Heart left ventricle (tissue), 16 donors: ENCODE measurements at regions not wholly inside any gene's neighbourhood (a gene's known extent, or its start where the extent isn't known, plus 50 kb on each side); places are given as distances from the start of the nearest gene placed in this dataset.

Experiments used
- ATAC-seq, 4 donors: fragments of 200-7000 bp; cut with Tn5 transposase; one replicate each; pipeline ENCODE4 v1.9.1; 2020 to 2022; ENCODE audit warnings: moderate library complexity in 4 of 4, mild to moderate bottlenecking in 3 of 4, moderate number of reproducible peaks in 1 of 4
- DNase-seq, 5 donors: peaks; one replicate each; pipeline ENCODE4 v3.0.0-alpha.2; 2020
- H3K27ac ChIP-seq, 12 donors: fragments of 200-600 bp; sonication (generic) in 4 of 12; one replicate each; pipeline versions ENCODE4 v1.5.0 to v1.8.0; 2016 to 2022; ENCODE audit warnings: mild to moderate bottlenecking in 2 of 12
- H3K27me3 ChIP-seq, 9 donors: fragments of 200-600 bp; sonication (generic) in 2 of 9; one replicate each; pipeline versions ENCODE4 v1.5.1 to v1.8.0; 2016 to 2022; ENCODE audit warnings: mild to moderate bottlenecking in 3 of 9
- H3K36me3 ChIP-seq, 9 donors: fragments of 200-600 bp; sonication (generic) in 2 of 9; one replicate each; pipeline versions ENCODE4 v1.5.0 to v1.8.0; 2018 to 2022; ENCODE audit warnings: mild to moderate bottlenecking in 2 of 9
- H3K4me1 ChIP-seq, 12 donors: fragments of 200-600 bp; sonication (generic) in 4 of 12; one replicate each; pipeline versions ENCODE4 v1.5.0 to v1.8.0; 2016 to 2022; ENCODE audit warnings: mild to moderate bottlenecking in 3 of 12
- H3K4me3 ChIP-seq, 12 donors: fragments of 200-600 bp; sonication (generic) in 4 of 12; one replicate each; pipeline versions ENCODE4 v1.5.0 to v1.8.0; 2017 to 2022; ENCODE audit warnings: mild to moderate bottlenecking in 9 of 12, moderate library complexity in 4 of 12
- H3K9me3 ChIP-seq, 12 donors: fragments of 200-600 bp; sonication (generic) in 4 of 12; one replicate each; pipeline versions ENCODE4 v1.5.0 to v1.8.0; 2016 to 2022; ENCODE audit warnings: mild to moderate bottlenecking in 1 of 12
- POLR2A ChIP-seq, 2 donors: fragments of 450-650 bp; IDR thresholded peaks; one replicate each; pipeline ENCODE4 v1.6.1; 2017; ENCODE audit warnings: antibody characterized with exemption in 2 of 2, mild to moderate bottlenecking in 2 of 2, moderate library complexity in 2 of 2
- WGBS, 4 donors: extraction: QIAGEN DNeasy Blood & Tissue Kit in 2 of 4; methylation state at CpG; one replicate each; pipeline versions ENCODE4 v1.1.5 to v1.1.7; 2013 to 2018; 5-methylcytosine and 5-hydroxymethylcytosine counted together
- intact Hi-C, 10 donors: fragments of 100-400 bp; cut with DNase I; formaldehyde crosslinking; loops; one replicate each; pipeline versions ENCODE4 v1.11.1 to v1.14.2; 2022
- TF ChIP-seq, protein P1 (sequence below), 12 donors: fragments of 200-600 bp; sonication (generic) in 4 of 12; IDR thresholded peaks; one replicate each; pipeline versions ENCODE4 v1.5.0 to v1.8.0; 2018 to 2022; ENCODE audit warnings: antibody characterized with exemption in 12 of 12, mild to moderate bottlenecking in 5 of 12
- donor health status: ischemic (EF 13 %, LVEDD 7.1; RV severe dilation, severe dysfunction).
- donor health status: healthy with polysubstance abuse.
- donor health status: DM: no; HTN: yes; CAD: no.
- donor health status: DM: no; HTN: no; CAD: no.
- donor health status: ischemic (EF 25% LVEDD 6.9; RV normal size, moderate dysfunction).
- donor health status: ischemic (EF 25% LVEDD 5.7; RV mildly dilated, moderate dysfunction).
- donor health status: healthy.
- donor health status: DM: yes; HTN: yes; CAD: no.
- donor health status: ischemic (EF 35%, LVEDD 5.7; RV mildly dilated, moderate dysfunction).
- donor health status: nonischemic (EF 11% LVEDD 7.7; RV severe dilation, severe dysfunction).
- donor health status: DM: yes; HTN: yes; CAD: no.
- donor health status: PGD.
- donor health status: ischemic (EF 29% LVEDD 5.4; RV normal size, mild dysfunction).
- donor health status: nonischemic (EF 23%, LVEDD 6.1; RV moderate dilation, normal function).

GRCh38 chr1:56225964-56226815 lies 353.2 kb downstream of the PLPP3 start:
- DNase-seq: no peak
- H3K4me1 ChIP-seq: peaks cover 0 to 18% (median 0%) of the 10 kb centered on the region in 12 donors
- 92 to 100% (median 96%) methylated on average over 1 of the region's 1 CpG for WGBS, 4 donors
- H3K4me3 ChIP-seq: no peak overlapping the region
- H3K27me3 ChIP-seq: no peaks in the 10 kb centered on the region
- no peak for ATAC-seq
- H3K27ac ChIP-seq: no peak overlapping the region
- intact Hi-C loops: no loop called here
- no peaks in the 10 kb centered on the region for H3K36me3 ChIP-seq
- H3K9me3 ChIP-seq: no peaks in the 10 kb centered on the region
- no peak for TF ChIP-seq POLR2A (IDR thresholded peaks at IDR 0.05)
- TF ChIP-seq, protein P1, sequence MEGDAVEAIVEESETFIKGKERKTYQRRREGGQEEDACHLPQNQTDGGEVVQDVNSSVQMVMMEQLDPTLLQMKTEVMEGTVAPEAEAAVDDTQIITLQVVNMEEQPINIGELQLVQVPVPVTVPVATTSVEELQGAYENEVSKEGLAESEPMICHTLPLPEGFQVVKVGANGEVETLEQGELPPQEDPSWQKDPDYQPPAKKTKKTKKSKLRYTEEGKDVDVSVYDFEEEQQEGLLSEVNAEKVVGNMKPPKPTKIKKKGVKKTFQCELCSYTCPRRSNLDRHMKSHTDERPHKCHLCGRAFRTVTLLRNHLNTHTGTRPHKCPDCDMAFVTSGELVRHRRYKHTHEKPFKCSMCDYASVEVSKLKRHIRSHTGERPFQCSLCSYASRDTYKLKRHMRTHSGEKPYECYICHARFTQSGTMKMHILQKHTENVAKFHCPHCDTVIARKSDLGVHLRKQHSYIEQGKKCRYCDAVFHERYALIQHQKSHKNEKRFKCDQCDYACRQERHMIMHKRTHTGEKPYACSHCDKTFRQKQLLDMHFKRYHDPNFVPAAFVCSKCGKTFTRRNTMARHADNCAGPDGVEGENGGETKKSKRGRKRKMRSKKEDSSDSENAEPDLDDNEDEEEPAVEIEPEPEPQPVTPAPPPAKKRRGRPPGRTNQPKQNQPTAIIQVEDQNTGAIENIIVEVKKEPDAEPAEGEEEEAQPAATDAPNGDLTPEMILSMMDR (IDR thresholded peaks at IDR 0.05): no peak

DNA sequence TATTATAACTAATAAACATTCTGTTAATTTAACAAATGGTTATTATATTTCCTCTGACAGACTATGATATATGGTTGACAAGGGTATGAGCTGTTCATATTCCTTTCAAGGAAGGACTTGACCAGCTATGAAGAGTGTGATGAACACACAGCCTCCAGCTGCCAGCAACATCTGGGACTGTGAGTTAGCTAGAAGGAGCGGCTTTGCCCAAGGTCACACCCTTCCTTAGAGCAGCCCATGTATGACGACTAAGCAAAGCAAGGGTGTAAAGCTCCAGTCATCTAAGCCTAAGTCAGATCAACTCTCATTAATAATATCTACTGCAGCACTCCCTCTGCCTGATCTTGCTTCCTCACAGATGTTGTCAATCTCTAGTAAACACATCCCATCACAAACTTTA lies 355.4 kb downstream of the PLPP3 start:
- H3K36me3 ChIP-seq: no peaks in the 10 kb centered on the region
- no peaks in the 10 kb centered on the region for H3K27me3 ChIP-seq
- H3K4me1 ChIP-seq: peaks cover 0 to 18% (median 0%) of the 10 kb centered on the region in 12 donors
- no peak for DNase-seq
- no peak overlapping the region for H3K4me3 ChIP-seq
- no peak overlapping the region for H3K27ac ChIP-seq
- ATAC-seq: peak in 1 of 4 donors; percentile 29
- TF ChIP-seq POLR2A (IDR thresholded peaks at IDR 0.05): no peak
- TF ChIP-seq, protein P1 (IDR thresholded peaks at IDR 0.05): no peak
- intact Hi-C loops: no loop called here
- WGBS, 4 donors: 80 to 97% (median 91%) methylated on average over 2 of the region's 2 CpGs
- H3K9me3 ChIP-seq: no peaks in the 10 kb centered on the region

DNA sequence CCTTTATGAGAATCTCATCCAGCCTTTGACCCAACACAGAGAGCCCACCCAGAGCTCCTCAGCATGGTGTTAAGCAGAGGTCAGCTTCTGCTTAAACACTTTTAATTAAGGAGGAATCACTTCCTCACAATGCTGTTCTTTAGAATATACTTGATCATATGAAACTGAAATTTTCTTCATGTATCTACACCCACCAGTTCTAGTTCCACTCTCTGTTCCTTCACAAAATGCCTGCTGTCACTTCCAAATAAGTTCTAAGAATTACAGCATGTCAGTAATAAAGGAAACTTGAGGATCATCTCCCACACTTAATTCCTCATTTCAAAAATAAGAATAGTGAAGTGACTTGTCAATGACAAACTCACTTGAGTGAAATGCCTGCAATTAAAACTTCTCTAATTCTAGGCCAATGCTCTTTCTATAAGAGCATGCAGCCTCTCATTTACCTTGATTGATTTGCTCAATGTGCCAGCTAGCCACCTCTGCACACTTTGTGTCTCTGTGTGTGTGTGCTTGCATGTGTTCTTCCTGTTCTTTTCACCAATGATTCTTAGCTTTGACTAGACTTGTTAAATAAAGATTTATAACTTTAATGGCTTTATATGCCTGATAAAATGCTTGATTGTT lies 356.3 kb downstream of the PLPP3 start:
- intact Hi-C loops: no loop called here
- Histone ChIP-seq H3K4me3 (no peak overlapping the region), H3K4me1 (peaks cover 0 to 18% (median 0%) of the 10 kb centered on the region in 12 donors), H3K27ac (no peak overlapping the region), H3K36me3 (no peaks in the 10 kb centered on the region), H3K9me3 (no peaks in the 10 kb centered on the region), H3K27me3 (no peaks in the 10 kb centered on the region)
- TF ChIP-seq POLR2A (IDR thresholded peaks at IDR 0.05): no peak
- TF ChIP-seq, protein P1 (IDR thresholded peaks at IDR 0.05): no peak
- no peak for DNase-seq
- no peak for ATAC-seq

- no peaks in the 10 kb centered on the region for H3K36me3 ChIP-seq
- intact Hi-C loops: no loop called here
- no peak overlapping the region for H3K27ac ChIP-seq
- DNase-seq: no peak
- no peaks in the 10 kb centered on the region for H3K9me3 ChIP-seq
- no peak overlapping the region for H3K4me3 ChIP-seq
- H3K27me3 ChIP-seq: no peaks in the 10 kb centered on the region
- no peak for TF ChIP-seq POLR2A (IDR thresholded peaks at IDR 0.05)
- TF ChIP-seq, protein P1 (IDR thresholded peaks at IDR 0.05): no peak
- WGBS, 4 donors: 90 to 97% (median 96%) methylated on average over 4 of the region's 4 CpGs
- peaks cover 0 to 12% (median 0%) of the 10 kb centered on the region in 12 donors for H3K4me1 ChIP-seq
- ATAC-seq: no peak
Measured at GRCh38 chr1:56220021-56220420, 359.3 kb downstream of the PLPP3 start.
